ENCODE measurements at regions not wholly inside any gene's neighbourhood (a gene's known extent, or its start where the extent isn't known, plus 50 kb on each side); places are given as distances from the start of the nearest gene placed in this dataset.

- ATAC-seq (no peak), DNase-seq (ENCODE audit: low spot score) (no peak)
- CTCF ChIA-PET, result no interaction called here
- Mint-ChIP-seq H3K27ac (peak overlapping the region; percentile 66), H3K4me3 (no peak overlapping the region), H3K4me1 (peaks cover 28% of the 10 kb centered on the region), H3K36me3 (no peaks in the 10 kb centered on the region), H3K27me3 (ENCODE audit: low read depth) (no peaks in the 10 kb centered on the region; the same call in 1 of the 2 replicates), H3K9me3 (no peaks in the 10 kb centered on the region)
- POLR2A ChIA-PET, result no interaction called here
- TF ChIP-seq, protein P1, sequence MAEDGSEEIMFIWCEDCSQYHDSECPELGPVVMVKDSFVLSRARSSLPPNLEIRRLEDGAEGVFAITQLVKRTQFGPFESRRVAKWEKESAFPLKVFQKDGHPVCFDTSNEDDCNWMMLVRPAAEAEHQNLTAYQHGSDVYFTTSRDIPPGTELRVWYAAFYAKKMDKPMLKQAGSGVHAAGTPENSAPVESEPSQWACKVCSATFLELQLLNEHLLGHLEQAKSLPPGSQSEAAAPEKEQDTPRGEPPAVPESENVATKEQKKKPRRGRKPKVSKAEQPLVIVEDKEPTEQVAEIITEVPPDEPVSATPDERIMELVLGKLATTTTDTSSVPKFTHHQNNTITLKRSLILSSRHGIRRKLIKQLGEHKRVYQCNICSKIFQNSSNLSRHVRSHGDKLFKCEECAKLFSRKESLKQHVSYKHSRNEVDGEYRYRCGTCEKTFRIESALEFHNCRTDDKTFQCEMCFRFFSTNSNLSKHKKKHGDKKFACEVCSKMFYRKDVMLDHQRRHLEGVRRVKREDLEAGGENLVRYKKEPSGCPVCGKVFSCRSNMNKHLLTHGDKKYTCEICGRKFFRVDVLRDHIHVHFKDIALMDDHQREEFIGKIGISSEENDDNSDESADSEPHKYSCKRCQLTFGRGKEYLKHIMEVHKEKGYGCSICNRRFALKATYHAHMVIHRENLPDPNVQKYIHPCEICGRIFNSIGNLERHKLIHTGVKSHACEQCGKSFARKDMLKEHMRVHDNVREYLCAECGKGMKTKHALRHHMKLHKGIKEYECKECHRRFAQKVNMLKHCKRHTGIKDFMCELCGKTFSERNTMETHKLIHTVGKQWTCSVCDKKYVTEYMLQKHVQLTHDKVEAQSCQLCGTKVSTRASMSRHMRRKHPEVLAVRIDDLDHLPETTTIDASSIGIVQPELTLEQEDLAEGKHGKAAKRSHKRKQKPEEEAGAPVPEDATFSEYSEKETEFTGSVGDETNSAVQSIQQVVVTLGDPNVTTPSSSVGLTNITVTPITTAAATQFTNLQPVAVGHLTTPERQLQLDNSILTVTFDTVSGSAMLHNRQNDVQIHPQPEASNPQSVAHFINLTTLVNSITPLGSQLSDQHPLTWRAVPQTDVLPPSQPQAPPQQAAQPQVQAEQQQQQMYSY (CRISPR knock-in tag; IDR thresholded peaks at IDR 0.05), result no peak
- TF ChIP-seq, protein P2, sequence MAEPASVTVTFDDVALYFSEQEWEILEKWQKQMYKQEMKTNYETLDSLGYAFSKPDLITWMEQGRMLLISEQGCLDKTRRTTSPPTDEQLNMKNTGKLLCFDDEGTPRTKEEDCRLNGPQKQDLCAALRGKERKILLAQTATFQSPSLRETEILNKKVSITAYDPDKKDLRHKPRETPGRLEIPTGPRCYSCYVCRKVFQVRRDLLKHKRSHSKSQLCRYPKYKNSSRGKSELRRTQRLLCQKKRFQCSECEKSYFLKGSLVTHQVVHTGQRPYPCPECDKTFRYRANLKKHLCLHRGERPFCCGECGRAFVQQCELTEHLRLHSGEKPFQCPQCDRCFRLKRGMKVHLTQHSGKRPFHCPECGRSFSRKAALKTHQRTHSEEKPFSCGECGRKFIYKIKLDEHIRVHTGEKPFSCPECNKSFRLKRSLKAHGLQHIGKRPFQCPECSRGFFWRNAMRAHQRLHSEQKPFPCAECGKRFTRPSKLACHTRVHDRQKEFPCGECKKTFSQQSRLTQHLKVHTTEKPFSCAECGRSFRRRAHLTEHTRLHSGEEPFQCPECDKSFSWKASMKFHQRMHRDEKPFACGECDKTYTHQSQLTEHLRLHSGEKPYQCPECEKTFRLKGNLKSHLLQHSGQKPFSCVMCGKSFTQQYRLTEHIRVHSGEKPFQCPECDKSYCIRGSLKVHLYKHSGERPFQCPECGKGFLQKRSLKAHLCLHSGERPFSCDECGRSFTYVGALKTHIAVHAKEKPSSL (CRISPR knock-in tag; conservative IDR thresholded peaks at IDR 0.05), result no peak
- TF ChIP-seq ZBTB21 (CRISPR knock-in tag; IDR thresholded peaks at IDR 0.05; ENCODE audit: borderline replicate concordance) (no peak), GRHL2 (CRISPR knock-in tag; IDR thresholded peaks at IDR 0.05; ENCODE audit: insufficient replicate concordance, severe bottlenecking) (no peak), EMX1 (CRISPR knock-in tag; IDR thresholded peaks at IDR 0.05) (no peak)
- TF ChIP-seq, protein P3, sequence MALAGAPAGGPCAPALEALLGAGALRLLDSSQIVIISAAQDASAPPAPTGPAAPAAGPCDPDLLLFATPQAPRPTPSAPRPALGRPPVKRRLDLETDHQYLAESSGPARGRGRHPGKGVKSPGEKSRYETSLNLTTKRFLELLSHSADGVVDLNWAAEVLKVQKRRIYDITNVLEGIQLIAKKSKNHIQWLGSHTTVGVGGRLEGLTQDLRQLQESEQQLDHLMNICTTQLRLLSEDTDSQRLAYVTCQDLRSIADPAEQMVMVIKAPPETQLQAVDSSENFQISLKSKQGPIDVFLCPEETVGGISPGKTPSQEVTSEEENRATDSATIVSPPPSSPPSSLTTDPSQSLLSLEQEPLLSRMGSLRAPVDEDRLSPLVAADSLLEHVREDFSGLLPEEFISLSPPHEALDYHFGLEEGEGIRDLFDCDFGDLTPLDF (CRISPR knock-in tag; IDR thresholded peaks at IDR 0.05), result no peak
- TF ChIP-seq, protein P4, sequence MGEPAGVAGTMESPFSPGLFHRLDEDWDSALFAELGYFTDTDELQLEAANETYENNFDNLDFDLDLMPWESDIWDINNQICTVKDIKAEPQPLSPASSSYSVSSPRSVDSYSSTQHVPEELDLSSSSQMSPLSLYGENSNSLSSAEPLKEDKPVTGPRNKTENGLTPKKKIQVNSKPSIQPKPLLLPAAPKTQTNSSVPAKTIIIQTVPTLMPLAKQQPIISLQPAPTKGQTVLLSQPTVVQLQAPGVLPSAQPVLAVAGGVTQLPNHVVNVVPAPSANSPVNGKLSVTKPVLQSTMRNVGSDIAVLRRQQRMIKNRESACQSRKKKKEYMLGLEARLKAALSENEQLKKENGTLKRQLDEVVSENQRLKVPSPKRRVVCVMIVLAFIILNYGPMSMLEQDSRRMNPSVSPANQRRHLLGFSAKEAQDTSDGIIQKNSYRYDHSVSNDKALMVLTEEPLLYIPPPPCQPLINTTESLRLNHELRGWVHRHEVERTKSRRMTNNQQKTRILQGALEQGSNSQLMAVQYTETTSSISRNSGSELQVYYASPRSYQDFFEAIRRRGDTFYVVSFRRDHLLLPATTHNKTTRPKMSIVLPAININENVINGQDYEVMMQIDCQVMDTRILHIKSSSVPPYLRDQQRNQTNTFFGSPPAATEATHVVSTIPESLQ (CRISPR knock-in tag; IDR thresholded peaks at IDR 0.05), result no peak
Observed at GRCh38 chr2:128369602-128370467, 51.2 kb upstream of the HS6ST1 start.

DNA sequence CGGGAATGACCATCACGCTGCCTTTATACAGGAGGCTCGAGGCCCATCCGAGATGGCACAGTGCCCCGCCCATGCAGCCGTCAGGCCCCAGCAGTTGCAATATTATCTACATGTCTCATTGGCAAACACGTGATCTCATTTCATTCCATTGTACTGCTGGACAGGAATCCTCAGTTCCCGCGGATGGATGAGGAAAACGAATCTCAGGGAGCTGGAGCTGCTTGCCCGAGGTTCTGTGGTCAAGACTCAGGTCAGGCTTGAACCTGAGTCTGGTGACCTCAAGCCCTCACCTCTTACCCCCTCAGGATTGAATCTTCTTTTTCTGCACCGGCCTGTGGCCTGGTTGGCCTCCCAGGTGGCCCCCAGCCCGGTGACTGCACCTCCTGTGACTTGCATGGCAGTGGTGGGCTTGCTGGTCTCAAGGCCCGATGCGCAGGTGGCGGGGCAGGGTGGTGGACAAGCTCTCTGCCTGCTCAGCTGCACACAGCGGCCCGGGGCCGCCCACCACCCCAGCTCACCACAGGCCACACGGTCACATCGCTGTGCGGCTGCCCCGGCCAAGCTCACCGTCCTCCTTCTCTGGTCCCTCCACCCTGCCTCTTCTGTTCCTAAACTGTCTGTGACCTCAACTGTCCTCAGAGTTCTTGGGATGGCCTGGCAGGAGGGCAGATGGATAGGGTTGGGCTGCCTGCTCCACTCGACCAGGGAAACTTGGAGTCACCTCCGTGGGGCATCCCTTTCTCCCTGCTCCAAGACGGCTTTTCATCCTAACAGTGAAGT lies 52.0 kb upstream of the HS6ST1 start:
- H3K4me1 Mint-ChIP-seq, result peaks cover 23% of the 10 kb centered on the region
- no peak for ATAC-seq
- ChIA-PET CTCF (no interaction called here), POLR2A (no interaction called here)
- 0 out of 2 replicates have a peak, but pooled peaks have one; percentile 15 for TF ChIP-seq CREB1 (CRISPR knock-in tag; IDR thresholded peaks at IDR 0.05)
- no peak for TF ChIP-seq ZNF423 (CRISPR knock-in tag; IDR thresholded peaks at IDR 0.05)
- no peak overlapping the region for H3K4me3 Mint-ChIP-seq
- no peaks in the 10 kb centered on the region; the same call in 1 of the 2 replicates for H3K27me3 Mint-ChIP-seq (ENCODE audit: low read depth)
- DNase-seq (ENCODE audit: low spot score), result no peak
- H3K27ac Mint-ChIP-seq, result no peak overlapping the region
- no peaks in the 10 kb centered on the region for H3K9me3 Mint-ChIP-seq
- no peaks in the 10 kb centered on the region for H3K36me3 Mint-ChIP-seq

- no peak overlapping the region for H3K27ac Mint-ChIP-seq
- no peak for TF ChIP-seq ERG (CRISPR knock-in tag; IDR thresholded peaks at IDR 0.05)
- no peak for TF ChIP-seq KAT7 (CRISPR knock-in tag; IDR thresholded peaks at IDR 0.05; ENCODE audit: borderline replicate concordance)
- no peak for TF ChIP-seq ZNF423 (CRISPR knock-in tag; IDR thresholded peaks at IDR 0.05)
- TF ChIP-seq OVOL2 (CRISPR knock-in tag; IDR thresholded peaks at IDR 0.05; ENCODE audit: borderline replicate concordance), result no peak
- TF ChIP-seq ZNF671 (CRISPR knock-in tag; IDR thresholded peaks at IDR 0.05), result no peak
- TF ChIP-seq, protein P5, sequence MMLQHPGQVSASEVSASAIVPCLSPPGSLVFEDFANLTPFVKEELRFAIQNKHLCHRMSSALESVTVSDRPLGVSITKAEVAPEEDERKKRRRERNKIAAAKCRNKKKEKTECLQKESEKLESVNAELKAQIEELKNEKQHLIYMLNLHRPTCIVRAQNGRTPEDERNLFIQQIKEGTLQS (CRISPR knock-in tag; conservative IDR thresholded peaks at IDR 0.05), result no peak
- TF ChIP-seq ZNF121 (CRISPR knock-in tag; IDR thresholded peaks at IDR 0.05), result no peak
- TF ChIP-seq TCF7 (CRISPR knock-in tag; IDR thresholded peaks at IDR 0.05; ENCODE audit: low read depth), result no peak
- no peak for TF ChIP-seq IRF1 (CRISPR knock-in tag; IDR thresholded peaks at IDR 0.05)
- TF ChIP-seq ZNF232 (CRISPR knock-in tag; IDR thresholded peaks at IDR 0.05), result no peak
Observed at GRCh38 chr2:128371248-128371630, 52.6 kb upstream of the HS6ST1 start.

More at GRCh38 chr2:128371248-128371630, 52.6 kb upstream of the HS6ST1 start:
- CTCF ChIA-PET, result no interaction called here
- Mint-ChIP-seq H3K4me3 (no peak overlapping the region), H3K27me3 (ENCODE audit: low read depth) (no peaks in the 10 kb centered on the region; the same call in 1 of the 2 replicates), H3K36me3 (no peaks in the 10 kb centered on the region), H3K4me1 (peaks cover 23% of the 10 kb centered on the region), H3K9me3 (no peaks in the 10 kb centered on the region)
- POLR2A ChIA-PET, result no interaction called here
- DNase-seq (ENCODE audit: low spot score), result no peak
- ATAC-seq, result no peak
